OCI-LY1 (cell line): ENCODE measurements at regions not wholly inside any gene's neighbourhood (a gene's known extent, or its start where the extent isn't known, plus 50 kb on each side); places are given as distances from the start of the nearest gene placed in this dataset.

Experiments used
- H2AFZ ChIP-seq: fragments of 200-600 bp; sonication (generic), shearing (Covaris generic); 2 replicates; pipeline ENCODE4 v1.6.0; 2014; ENCODE audit warnings: antibody characterized with exemption, mild to moderate bottlenecking, low read length
- H3F3A ChIP-seq: fragments of 200-600 bp; sonication (generic), shearing (Covaris generic); 2 replicates; pipeline ENCODE4 v1.6.0; 2014; ENCODE audit warnings: mild to moderate bottlenecking, antibody characterized with exemption, low read length, moderate library complexity; ENCODE audit not compliant: insufficient read depth
- H3K27ac ChIP-seq: fragments of 200-600 bp; sonication (generic); 2 replicates; pipeline ENCODE4 v1.5.1; 2014; ENCODE audit warnings: low read length, mixed run types, mild to moderate bottlenecking, low read depth; ENCODE audit not compliant: poor library complexity, severe bottlenecking
- H3K27me3 ChIP-seq: fragments of 200-600 bp; sonication (generic); 2 replicates; pipeline ENCODE4 v1.6.0; 2014; ENCODE audit warnings: antibody characterized with exemption, mild to moderate bottlenecking, low read length, moderate library complexity; ENCODE audit not compliant: insufficient read depth
- H3K36me3 ChIP-seq: fragments of 200-600 bp; sonication (generic); 2 replicates; pipeline ENCODE4 v1.6.1; 2014; ENCODE audit warnings: mild to moderate bottlenecking, antibody characterized with exemption, low read length, moderate library complexity, mixed read lengths; ENCODE audit not compliant: insufficient read depth
- H3K4me1 ChIP-seq: fragments of 200-600 bp; sonication (generic); 2 replicates; pipeline ENCODE4 v1.5.1; 2014; ENCODE audit warnings: mild to moderate bottlenecking, low read length, moderate library complexity; ENCODE audit not compliant: insufficient read depth, severe bottlenecking
- H3K4me2 ChIP-seq: fragments of 200-600 bp; sonication (generic), shearing (Covaris generic); 2 replicates; pipeline ENCODE4 v1.6.1; 2014; ENCODE audit warnings: low read length
- H3K4me3 ChIP-seq: fragments of 200-600 bp; sonication (generic); 2 replicates; pipeline ENCODE4 v1.5.1; 2014; ENCODE audit warnings: low read length, low read depth, mild to moderate bottlenecking, mixed read lengths; ENCODE audit not compliant: poor library complexity, severe bottlenecking
- H3K79me2 ChIP-seq: fragments of 200-600 bp; shearing (Covaris generic); 2 replicates; pipeline ENCODE4 v1.6.1; 2016; ENCODE audit warnings: mixed run types, low read length, mixed read lengths; ENCODE audit not compliant: insufficient read depth
- H3K9ac ChIP-seq: fragments of 200-600 bp; sonication (generic), shearing (Covaris generic); 2 replicates; pipeline ENCODE4 v1.6.1; 2014; ENCODE audit warnings: mild to moderate bottlenecking, low read length, mixed read lengths
- H3K9me2 ChIP-seq: fragments of 200-600 bp; sonication (generic), shearing (Covaris generic); 2 replicates; pipeline ENCODE4 v1.6.1; 2014; ENCODE audit warnings: low read depth, mild to moderate bottlenecking, low read length, mixed read lengths
- H3K9me3 ChIP-seq: fragments of 200-600 bp; shearing (Covaris generic); 2 replicates; pipeline ENCODE4 v1.6.1; 2014; ENCODE audit warnings: low read length, mixed read lengths
- H4K20me1 ChIP-seq: fragments of 200-600 bp; sonication (generic), shearing (Covaris generic); 2 replicates; pipeline ENCODE4 v1.6.0; 2016; ENCODE audit warnings: mild to moderate bottlenecking, low read length; ENCODE audit not compliant: insufficient read depth
- CTCF ChIP-seq: fragments of 200-600 bp; sonication (generic), shearing (Covaris generic); IDR thresholded peaks from 2 replicates; pipeline ENCODE4 v1.5.1; 2017; ENCODE audit warnings: mild to moderate bottlenecking, antibody characterized with exemption, low read length, moderate library complexity, mixed read lengths
- EZH2 ChIP-seq: fragments of 200-600 bp; sonication (generic), shearing (Covaris generic); IDR thresholded peaks from 2 replicates; pipeline ENCODE4 v1.8.0; 2017; ENCODE audit warnings: borderline replicate concordance, mixed run types, mild to moderate bottlenecking, antibody characterized with exemption, low read length, moderate library complexity, mixed read lengths

- no peaks in the 10 kb centered on the region for H3K4me1 ChIP-seq
- H3K9ac ChIP-seq: no peak overlapping the region
- H3K27ac ChIP-seq: no peak overlapping the region
- no peak overlapping the region for H2AFZ ChIP-seq
- H3K4me3 ChIP-seq: no peak overlapping the region
- no peaks in the 10 kb centered on the region for H3K9me3 ChIP-seq
- H3K79me2 ChIP-seq: no peaks in the 10 kb centered on the region
- no peak overlapping the region for H3K4me2 ChIP-seq
- H3K36me3 ChIP-seq: no peaks in the 10 kb centered on the region
- TF ChIP-seq CTCF: no peak
- no peak for TF ChIP-seq EZH2
- H3F3A ChIP-seq: no peaks in the 10 kb centered on the region
- no peaks in the 10 kb centered on the region for H3K27me3 ChIP-seq
- no peaks in the 10 kb centered on the region for H4K20me1 ChIP-seq
- H3K9me2 ChIP-seq: no peaks in the 10 kb centered on the region
Measured at GRCh38 chr1:106978477-106979322, 77.8 kb upstream of the PRMT6 start.

DNA sequence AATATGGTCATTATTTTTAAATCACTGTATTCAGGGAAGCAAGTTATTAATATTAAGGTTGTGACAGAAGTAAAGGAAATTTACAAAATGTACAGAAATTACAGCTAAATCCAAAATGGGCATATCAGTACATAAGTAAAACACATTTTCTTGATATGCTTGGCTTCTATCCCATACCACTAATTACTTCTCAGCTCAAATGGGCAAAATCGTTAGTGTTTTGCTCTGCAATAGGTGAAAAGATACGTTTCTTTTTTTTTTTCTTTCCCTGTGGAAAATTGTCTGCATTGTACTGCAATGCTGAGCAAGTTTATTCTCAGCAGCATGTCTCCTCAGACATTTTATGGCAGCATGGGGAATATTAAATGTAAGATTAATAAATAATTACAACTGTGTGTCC lies 77.1 kb upstream of the PRMT6 start:
- Histone ChIP-seq H2AFZ (no peak overlapping the region), H3K27me3 (no peaks in the 10 kb centered on the region), H3K79me2 (no peaks in the 10 kb centered on the region), H4K20me1 (no peaks in the 10 kb centered on the region), H3F3A (no peaks in the 10 kb centered on the region), H3K36me3 (no peaks in the 10 kb centered on the region), H3K4me3 (no peak overlapping the region), H3K9ac (no peak overlapping the region), H3K9me3 (no peaks in the 10 kb centered on the region), H3K27ac (no peak overlapping the region), H3K9me2 (no peaks in the 10 kb centered on the region), H3K4me2 (no peak overlapping the region), H3K4me1 (no peaks in the 10 kb centered on the region)
- TF ChIP-seq EZH2 (no peak), CTCF (no peak)

- no peak overlapping the region for H3K4me3 ChIP-seq
- H2AFZ ChIP-seq: no peak overlapping the region
- no peaks in the 10 kb centered on the region for H3K79me2 ChIP-seq
- no peaks in the 10 kb centered on the region for H3K27me3 ChIP-seq
- H3F3A ChIP-seq: no peaks in the 10 kb centered on the region
- H3K9ac ChIP-seq: no peak overlapping the region
- no peak overlapping the region for H3K27ac ChIP-seq
- no peaks in the 10 kb centered on the region for H3K9me3 ChIP-seq
- H4K20me1 ChIP-seq: no peaks in the 10 kb centered on the region
- H3K4me2 ChIP-seq: no peak overlapping the region
- no peaks in the 10 kb centered on the region for H3K4me1 ChIP-seq
- no peak for TF ChIP-seq EZH2
- no peak for TF ChIP-seq CTCF
- no peaks in the 10 kb centered on the region for H3K9me2 ChIP-seq
- no peaks in the 10 kb centered on the region for H3K36me3 ChIP-seq
Measured at GRCh38 chr1:106980121-106980520, 76.4 kb upstream of the PRMT6 start.
